ENCODE measurements at regions not wholly inside any gene's neighbourhood (a gene's known extent, or its start where the extent isn't known, plus 50 kb on each side); places are given as distances from the start of the nearest gene placed in this dataset.

DNA sequence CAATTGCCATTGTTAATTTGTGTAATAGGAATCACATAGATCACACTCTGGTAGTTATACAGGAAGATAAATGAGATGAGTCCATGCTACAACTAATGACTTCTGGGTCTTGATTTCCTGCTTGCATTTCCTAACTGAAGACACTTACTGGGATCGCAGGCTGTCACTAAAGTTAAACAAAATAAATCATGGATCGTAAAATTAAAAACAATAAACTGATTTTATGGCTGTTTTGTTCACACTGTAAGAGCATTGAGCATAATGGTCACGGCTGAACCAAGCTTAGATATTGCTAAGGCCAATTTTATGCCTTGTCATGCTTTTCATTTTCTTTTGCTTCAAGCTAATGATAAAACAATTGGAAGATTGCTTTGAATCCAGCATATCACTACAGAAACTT, 332.5 kb upstream of the CITED2 start:
- TF ChIP-seq CTCF (conservative IDR thresholded peaks at IDR 0.05 in 1 of 2, IDR thresholded peaks at IDR 0.05 in 1 of 2; ENCODE audit: extremely low read depth in 1 of 2, insufficient read depth in 1 of 2, low read depth in 1 of 2, low read length in 2 of 2) (no peak), EZH2 (IDR thresholded peaks at IDR 0.05; ENCODE audit: borderline replicate concordance, low read length) (no peak)

Measured in mammary epithelial cell (primary cell).